Vagina (tissue), 2 donors: ENCODE measurements at regions not wholly inside any gene's neighbourhood (a gene's known extent, or its start where the extent isn't known, plus 50 kb on each side); places are given as distances from the start of the nearest gene placed in this dataset.

Experiments used
- CTCF ChIP-seq, 3 experiments: fragments of 450-650 bp in 2 of 3; fragments of 200-600 bp in 1 of 3; sonication (generic) in 1 of 3; IDR thresholded peaks; one replicate each; pipeline ENCODE4 v1.5.1; 2017 to 2019; ENCODE audit warnings: antibody characterized with exemption in 3 of 3, mild to moderate bottlenecking in 2 of 3, moderate library complexity in 2 of 3
- POLR2A ChIP-seq, 2 donors: fragments of 450-650 bp; IDR thresholded peaks; one replicate each; pipeline ENCODE4 v1.6.1; 2017; ENCODE audit warnings: antibody characterized with exemption in 2 of 2, mild to moderate bottlenecking in 2 of 2, moderate library complexity in 2 of 2
- POLR2AphosphoS5 ChIP-seq, 2 donors: sonication (generic); formaldehyde crosslinking; IDR thresholded peaks; one replicate each; pipeline ENCODE4 v1.9.0; 2017; ENCODE audit warnings: antibody characterized with exemption in 2 of 2, mild to moderate bottlenecking in 2 of 2, low read depth in 1 of 2; ENCODE audit not compliant: insufficient read depth in 1 of 2

GRCh38 chr2:4336864-4337263, 633.5 kb downstream of the DCDC2C start:
- TF ChIP-seq CTCF (IDR thresholded peaks at IDR 0.05) (no peak), POLR2A (IDR thresholded peaks at IDR 0.05) (no peak), POLR2AphosphoS5 (IDR thresholded peaks at IDR 0.05; ENCODE audit: insufficient read depth in 1 of 2, low read depth in 1 of 2) (no peak)
